HG02970 (cell line): ENCODE measurements at regions not wholly inside any gene's neighbourhood (a gene's known extent, or its start where the extent isn't known, plus 50 kb on each side); places are given as distances from the start of the nearest gene placed in this dataset.
"Not testable (repeated sequence)": the region's sequence is repeated elsewhere in the genome, so short reads cannot be mapped to it uniquely, and the experiment has no call there.

Experiments used
- ATAC-seq: cut with Tn5 transposase; IDR thresholded peaks from one replicate; pipeline ENCODE4 v1.9.1; 2021; ENCODE audit warnings: mild to moderate bottlenecking, moderate library complexity, moderate number of reproducible peaks; ENCODE audit not compliant: unreplicated experiment, low FRiP score

DNA sequence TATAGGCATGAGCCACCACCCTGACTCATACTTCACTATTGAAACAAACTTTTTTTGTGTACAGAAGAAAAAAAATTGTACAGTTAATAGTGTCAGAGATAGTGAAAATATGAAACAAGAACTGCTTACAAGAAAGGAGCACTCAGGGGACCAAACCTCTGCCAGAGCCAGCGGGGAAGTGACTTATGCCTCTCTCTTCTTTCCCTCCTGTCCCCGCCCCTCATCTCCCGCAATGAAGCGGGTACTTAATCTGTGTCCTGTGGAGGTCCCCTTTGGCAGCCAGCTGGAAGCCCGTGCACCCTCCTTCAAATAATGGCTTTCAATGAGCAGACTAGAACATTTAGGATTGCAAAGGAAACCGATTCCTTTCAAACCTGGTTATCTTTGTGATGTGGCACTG, 51.5 kb downstream of the PPIAL4A start:
- not testable (repeated sequence) for ATAC-seq

DNA sequence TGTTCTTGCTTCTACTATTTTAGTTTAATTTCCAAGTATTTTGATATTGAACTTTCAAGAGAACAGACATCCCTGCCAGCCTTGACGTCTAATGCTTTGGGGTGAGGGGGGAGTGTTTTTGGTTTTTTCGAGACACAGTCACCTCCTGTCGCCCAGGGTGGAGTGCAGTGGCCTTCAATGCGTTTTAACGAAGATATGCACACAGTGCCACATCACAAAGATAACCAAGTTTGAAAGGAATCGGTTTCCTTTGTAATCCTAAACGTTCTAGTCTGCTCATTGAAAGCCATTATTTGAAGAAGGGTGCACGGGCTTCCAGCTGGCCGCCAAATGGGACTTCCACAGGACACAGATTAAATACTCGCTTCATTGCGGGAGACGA, 52.3 kb downstream of the PPIAL4A start:
- ATAC-seq = not testable (repeated sequence)

GRCh38 chr1:120942218-120942944, 52.8 kb downstream of the PPIAL4A start:
- peak; percentile 68 for ATAC-seq

- peak; percentile 6 for ATAC-seq
These were observed 53.4 kb downstream of the PPIAL4A start for GRCh38 chr1:120942945-120943319.

DNA sequence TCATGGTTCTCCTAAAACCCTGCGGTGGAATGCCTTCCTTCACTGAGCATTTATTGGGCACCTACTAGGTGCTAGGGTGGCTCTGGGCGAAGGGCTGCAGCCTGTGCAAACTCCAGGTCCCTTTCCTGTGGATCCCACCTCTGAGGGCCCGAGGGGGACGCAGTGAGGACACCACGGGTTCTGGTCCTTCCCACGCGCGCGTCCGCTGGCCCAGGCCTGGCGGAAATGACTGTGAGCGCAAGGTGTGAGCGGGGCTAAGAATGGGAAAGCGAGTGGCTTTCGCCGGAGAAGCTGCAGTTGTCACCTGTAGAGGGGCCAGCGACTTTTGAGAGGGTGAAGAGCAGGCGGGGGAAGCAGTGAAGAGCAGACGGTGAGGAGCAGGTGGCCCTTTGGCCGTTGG, 55.1 kb downstream of the PPIAL4A start:
- not testable (repeated sequence) for ATAC-seq

GRCh38 chr1:120945122-120945521, 55.6 kb downstream of the PPIAL4A start:
- ATAC-seq = not testable (repeated sequence)

GRCh38 chr1:120947114-120947513, 57.5 kb downstream of the PPIAL4A start:
- not testable (repeated sequence) for ATAC-seq

- not testable (repeated sequence) for ATAC-seq
These were observed 60.2 kb downstream of the PPIAL4A start for GRCh38 chr1:120949724-120950123.

- not testable (repeated sequence) for ATAC-seq
These were observed 61.1 kb downstream of the PPIAL4A start for GRCh38 chr1:120950633-120951032.

DNA sequence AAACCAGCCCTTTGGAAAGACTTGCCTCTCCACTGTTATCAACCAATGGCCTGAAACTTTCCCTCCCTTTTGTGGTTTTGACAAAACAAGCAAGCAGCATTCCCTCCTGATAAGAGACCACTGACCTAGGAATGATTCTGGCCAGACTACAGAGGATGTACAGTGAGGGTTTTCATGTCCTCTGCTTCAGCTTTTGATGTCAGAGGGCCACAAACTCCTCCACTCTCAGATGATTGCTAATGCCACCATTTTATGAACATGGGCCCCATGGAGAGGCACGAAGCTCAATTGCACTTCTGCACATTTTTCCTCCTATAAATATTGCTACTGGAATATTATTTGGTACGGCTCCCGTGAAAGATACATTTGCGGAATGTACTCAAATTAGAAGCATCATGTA, 61.5 kb downstream of the PPIAL4A start:
- ATAC-seq = not testable (repeated sequence)

DNA sequence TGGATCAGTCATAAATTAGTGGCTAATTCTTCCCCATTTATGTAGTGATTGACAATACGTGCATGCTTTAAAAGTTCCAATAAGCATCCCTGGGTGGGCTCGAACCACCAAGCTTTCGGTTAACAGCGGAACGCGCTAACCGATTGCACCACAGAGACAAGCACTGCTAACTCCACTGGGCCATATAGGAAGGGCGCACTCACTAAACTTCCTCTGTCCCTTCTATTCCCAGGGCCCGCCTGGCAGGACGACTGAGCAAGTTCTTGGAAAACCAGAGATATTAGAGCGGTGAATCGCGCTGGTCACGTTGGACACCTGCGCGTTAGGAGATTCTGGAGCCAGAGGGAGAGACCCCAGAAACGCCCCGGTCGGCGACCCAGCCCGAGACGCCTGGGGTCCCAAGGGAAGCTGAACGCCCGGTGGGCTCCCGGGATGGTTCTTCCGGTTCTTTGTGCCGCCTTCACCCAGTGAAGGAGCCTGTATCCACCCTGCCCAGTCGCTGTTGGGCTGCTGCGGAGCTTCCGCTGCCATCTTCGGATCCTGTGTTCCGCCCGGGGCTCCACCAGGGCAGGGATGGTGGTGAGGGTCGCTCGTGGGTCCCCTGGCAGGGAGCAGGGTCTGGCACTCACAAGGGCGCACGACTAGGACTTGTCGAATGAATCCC, 62.8 kb downstream of the PPIAL4A start:
- ATAC-seq = not testable (repeated sequence)

DNA sequence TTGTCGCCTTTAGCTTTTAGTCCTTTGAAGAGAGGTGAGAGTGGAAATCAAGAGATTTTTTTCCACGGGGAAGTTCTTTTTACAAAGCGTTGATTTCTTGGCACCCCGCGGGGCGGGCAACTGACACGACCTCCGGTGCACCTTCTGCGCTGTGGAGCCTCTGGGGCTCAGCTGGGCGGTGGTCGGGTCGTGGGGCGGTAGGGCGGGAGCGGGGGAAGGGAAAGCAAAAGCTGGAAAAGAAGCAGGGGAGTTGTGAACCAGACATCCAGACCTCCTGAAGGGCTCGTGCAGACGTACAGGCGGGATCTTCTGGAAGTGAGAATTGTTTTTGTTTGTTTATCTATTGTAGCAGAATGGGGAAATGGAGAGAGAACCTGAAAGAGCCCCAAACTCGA, 63.3 kb downstream of the PPIAL4A start:
- ATAC-seq = not testable (repeated sequence)

- no peak for ATAC-seq
These were observed 65.2 kb downstream of the PPIAL4A start for GRCh38 chr1:120954736-120955135.

GRCh38 chr1:120955961-120956360, 66.4 kb downstream of the PPIAL4A start:
- ATAC-seq = not testable (repeated sequence)

- not testable (repeated sequence) for ATAC-seq
These were observed 76.4 kb downstream of the PPIAL4A start for GRCh38 chr1:120966018-120966417.

- ATAC-seq = not testable (repeated sequence)
These were observed 83.3 kb downstream of the PPIAL4A start for GRCh38 chr1:120972863-120973262.

DNA sequence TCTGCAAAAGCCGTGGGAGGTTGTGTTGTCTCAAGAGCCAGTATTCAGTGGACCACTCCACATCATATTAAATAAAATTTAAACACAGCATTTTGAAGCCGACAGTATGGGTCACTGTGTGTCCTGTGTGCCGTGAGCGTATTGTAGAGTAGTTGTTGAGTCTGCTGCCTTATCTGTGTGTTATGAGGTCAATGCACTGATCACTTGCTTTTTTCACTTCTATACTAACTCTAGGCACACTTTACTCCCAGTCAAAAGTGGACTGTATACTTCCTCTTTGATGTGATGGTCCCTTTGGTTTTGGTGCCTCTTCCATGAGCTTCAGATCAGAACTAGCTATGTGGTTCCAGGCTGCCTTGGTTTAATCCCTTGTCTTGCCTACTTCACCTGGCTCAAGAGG, 84.3 kb downstream of the PPIAL4A start:
- not testable (repeated sequence) for ATAC-seq

DNA sequence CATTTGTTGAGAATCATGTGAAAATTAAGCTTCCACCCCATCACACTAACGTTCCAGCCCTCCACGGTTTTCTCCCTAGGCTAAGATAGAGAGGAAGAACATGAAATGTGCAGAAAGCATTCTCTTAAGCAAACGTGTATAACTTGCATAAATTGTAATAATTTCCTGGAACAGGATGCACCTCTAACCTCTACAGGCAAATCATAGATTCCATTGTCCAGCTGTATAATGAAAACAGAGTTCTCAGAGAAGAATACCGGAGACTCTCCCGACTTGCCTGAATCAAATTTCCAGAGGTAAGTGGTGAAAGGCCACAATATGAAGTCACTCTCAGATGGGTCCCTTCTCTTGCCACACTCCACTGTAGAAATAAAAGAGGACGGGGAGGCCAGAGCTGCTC, 87.7 kb downstream of the PPIAL4A start:
- ATAC-seq = not testable (repeated sequence)

- ATAC-seq = not testable (repeated sequence)
These were observed 92.0 kb downstream of the PPIAL4A start for GRCh38 chr1:120981489-120982094.

- ATAC-seq = not testable (repeated sequence)
These were observed 105.0 kb downstream of the PPIAL4A start for GRCh38 chr1:120994614-120995013.

- not testable (repeated sequence) for ATAC-seq
These were observed 105.5 kb downstream of the PPIAL4A start for GRCh38 chr1:120995025-120995424.
